ENCODE measurements at regions not wholly inside any gene's neighbourhood (a gene's known extent, or its start where the extent isn't known, plus 50 kb on each side); places are given as distances from the start of the nearest gene placed in this dataset.

- DNase-seq (ENCODE audit: low spot score in 2 of 2) = no peak
- no peak overlapping the region for H3K4me3 ChIP-seq (ENCODE audit: low read depth, poor library complexity, severe bottlenecking)
- intact Hi-C loops (cut with DNase I; ENCODE audit: low total_unique reads) = no loop called here
- WGBS, 2 donors = 87 to 95% methylated on average over 5 of the region's 5 CpGs
- TF ChIP-seq CTCF (IDR thresholded peaks at IDR 0.05) (no peak), POLR2A (IDR thresholded peaks at IDR 0.05) (no peak)
Observed at GRCh38 chr2:2755990-2756389, 424.9 kb upstream of the MYT1L start.

GRCh38 chr2:2754940-2755339 lies 423.9 kb upstream of the MYT1L start:
- intact Hi-C loops (cut with DNase I; ENCODE audit: low total_unique reads) = no loop called here

GRCh38 chr2:2751715-2752315 lies 420.7 kb upstream of the MYT1L start:
- TF ChIP-seq CTCF (IDR thresholded peaks at IDR 0.05) (no peak), POLR2A (IDR thresholded peaks at IDR 0.05) (no peak)
- WGBS, 2 donors = 92 to 93% methylated on average over 13 to 14 of the region's 14 CpGs
- DNase-seq (ENCODE audit: low spot score in 2 of 2) = no peak
- intact Hi-C loops (cut with DNase I; ENCODE audit: low total_unique reads) = no loop called here
- H3K4me3 ChIP-seq (ENCODE audit: low read depth, poor library complexity, severe bottlenecking) = no peak overlapping the region

More at GRCh38 chr2:2754940-2755339, 423.9 kb upstream of the MYT1L start:
- DNase-seq (ENCODE audit: low spot score in 2 of 2) = no peak
- H3K4me3 ChIP-seq (ENCODE audit: low read depth, poor library complexity, severe bottlenecking) = no peak overlapping the region
- TF ChIP-seq POLR2A (IDR thresholded peaks at IDR 0.05) (no peak), CTCF (IDR thresholded peaks at IDR 0.05) (no peak)
- 96 to 100% methylated on average over 5 of the region's 5 CpGs for WGBS, 2 donors

- 93 to 94% methylated on average over 44 of the region's 44 CpGs for WGBS, 2 donors
- intact Hi-C loops (cut with DNase I; ENCODE audit: low total_unique reads) = no loop called here
- TF ChIP-seq POLR2A (IDR thresholded peaks at IDR 0.05) (no peak), CTCF (IDR thresholded peaks at IDR 0.05) (no peak)
Observed at GRCh38 chr2:2750867-2751714, 420.0 kb upstream of the MYT1L start.

GRCh38 chr2:2749206-2749598 lies 418.1 kb upstream of the MYT1L start:
- H3K4me3 ChIP-seq (ENCODE audit: low read depth, poor library complexity, severe bottlenecking) = no peak overlapping the region
- WGBS, 2 donors = 81 to 87% methylated on average over 9 of the region's 9 CpGs
- intact Hi-C loops (cut with DNase I; ENCODE audit: low total_unique reads) = no loop called here
- TF ChIP-seq POLR2A (IDR thresholded peaks at IDR 0.05) (no peak), CTCF (IDR thresholded peaks at IDR 0.05) (no peak)
- no peak for DNase-seq (ENCODE audit: low spot score in 2 of 2)

More at GRCh38 chr2:2750867-2751714, 420.0 kb upstream of the MYT1L start:
- no peak for DNase-seq (ENCODE audit: low spot score in 2 of 2)
- H3K4me3 ChIP-seq (ENCODE audit: low read depth, poor library complexity, severe bottlenecking) = no peak overlapping the region

All from lower leg skin (tissue), 4 donors.